ENCODE measurements at regions not wholly inside any gene's neighbourhood (a gene's known extent, or its start where the extent isn't known, plus 50 kb on each side); places are given as distances from the start of the nearest gene placed in this dataset.

DNA sequence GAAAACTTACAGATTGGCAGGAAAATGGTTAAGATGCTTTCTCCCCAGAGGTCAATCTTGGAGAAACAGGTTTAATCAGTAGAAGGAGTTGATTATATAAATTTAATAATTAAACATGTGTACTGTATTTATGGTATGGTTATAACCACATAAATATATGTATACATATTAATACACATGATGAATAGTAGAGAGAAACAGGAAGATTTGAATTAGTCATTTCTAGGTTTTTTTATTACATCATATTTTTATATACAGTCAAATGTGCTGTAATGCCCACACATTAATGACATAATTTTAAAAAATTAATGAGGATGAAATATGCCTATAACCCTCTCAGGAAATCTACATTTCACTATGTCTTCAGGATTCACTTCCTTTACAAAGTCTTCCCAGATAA lies 229.7 kb downstream of the IKZF2 start:
- CTCF ChIA-PET, result interaction anchor here (1.9 kb wide), 1 partner anchor 29 kb away, joined by 7 read pairs; no protein-coding TSS in a partner anchor
- BruUV-seq (replicated peaks), result no TSS peak
- dilution Hi-C loops (cut with MboI; ENCODE audit: extremely low pct_ligation_motif_present, low sequenced_read_pairs), result no loop called here
- no peaks in the 10 kb centered on the region for H3K9me3 ChIP-seq (replicated peaks; ENCODE audit: control insufficient read depth, insufficient read depth, low read length)
- no peak overlapping the region for H3K27ac ChIP-seq (ENCODE audit: insufficient read depth, low read depth, low read length)
- POLR2A ChIA-PET, result no interaction called here
- no peaks in the 10 kb centered on the region for H3K36me3 ChIP-seq (ENCODE audit: control insufficient read depth in 2 of 2, extremely low read depth in 1 of 2, insufficient read depth in 2 of 2, low read length in 2 of 2)
- intact Hi-C loops (cut with micrococcal nuclease), result no loop called here
- no peak overlapping the region for H2AFZ ChIP-seq (ENCODE audit: low read depth, low read length)
- H3K9me1 ChIP-seq (replicated peaks; ENCODE audit: control insufficient read depth, extremely low read depth, insufficient read depth, low read length), result no peaks in the 10 kb centered on the region
- H3K4me1 ChIP-seq (ENCODE audit: control insufficient read depth, extremely low read depth, insufficient read depth, low read length), result no peaks in the 10 kb centered on the region
- no peak overlapping the region for H3K4me2 ChIP-seq (ENCODE audit: insufficient read depth, low read length)
- no peak overlapping the region for H3K4me3 ChIP-seq (replicated peaks in 1 of 3; ENCODE audit: insufficient read depth in 1 of 3, low read depth in 1 of 3, low read length in 3 of 3)
- no peaks in the 10 kb centered on the region for H3K79me2 ChIP-seq (ENCODE audit: control insufficient read depth, insufficient read depth, low read length)
- FAIRE-seq, result no peak
- TF ChIP-seq POLR2A (IDR thresholded peaks at IDR 0.05; ENCODE audit: low read depth, low read length), result no peak
- no peak for TF ChIP-seq JUN (IDR thresholded peaks at IDR 0.05; ENCODE audit: borderline replicate concordance, insufficient read depth, insufficient read length, low read depth)
- TF ChIP-seq, protein P1, sequence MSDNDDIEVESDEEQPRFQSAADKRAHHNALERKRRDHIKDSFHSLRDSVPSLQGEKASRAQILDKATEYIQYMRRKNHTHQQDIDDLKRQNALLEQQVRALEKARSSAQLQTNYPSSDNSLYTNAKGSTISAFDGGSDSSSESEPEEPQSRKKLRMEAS (IDR thresholded peaks at IDR 0.05; ENCODE audit: insufficient read depth, insufficient read length), result no peak
- TF ChIP-seq GATA2 (IDR thresholded peaks at IDR 0.05; ENCODE audit: insufficient read depth, insufficient read length, low read depth, low read length), result no peak
- H3K27me3 ChIP-seq (ENCODE audit: control insufficient read depth in 2 of 2, insufficient read depth in 2 of 2, low read length in 2 of 2), result peaks cover 0 to 1% of the 10 kb centered on the region in 2 experiments
- no peaks in the 10 kb centered on the region for H4K20me1 ChIP-seq (replicated peaks; ENCODE audit: control insufficient read depth, extremely low read depth, insufficient read depth, low read length)
- H3K9ac ChIP-seq (replicated peaks; ENCODE audit: extremely low read depth, insufficient read depth, low read length), result no peak overlapping the region
- no peak for DNase-seq (ENCODE audit: low read depth, low spot score)

DNA sequence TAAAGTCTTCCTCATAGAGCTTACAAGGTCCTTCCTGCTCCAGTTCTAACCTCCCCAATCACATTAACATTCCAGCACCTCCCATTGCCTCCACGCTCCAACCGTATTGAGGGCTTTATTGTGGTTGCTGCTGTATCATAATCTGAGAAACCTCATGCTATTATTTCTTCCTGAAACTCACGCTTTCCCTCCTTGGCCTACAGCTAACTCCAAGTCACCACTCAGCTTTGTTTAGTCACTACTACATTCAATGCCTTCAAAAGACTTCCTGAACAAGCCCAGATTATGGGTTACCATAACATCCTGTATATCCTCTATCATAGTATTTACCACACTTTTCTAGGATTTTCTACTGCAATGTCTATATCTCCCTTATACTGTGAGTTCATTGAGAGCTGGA lies 230.4 kb downstream of the IKZF2 start:
- BruUV-seq (replicated peaks), result no TSS peak
- H2AFZ ChIP-seq (ENCODE audit: low read depth, low read length), result no peak overlapping the region
- DNase-seq (ENCODE audit: low read depth, low spot score) (no peak), FAIRE-seq (no peak)
- no peaks in the 10 kb centered on the region for H3K9me3 ChIP-seq (replicated peaks; ENCODE audit: control insufficient read depth, insufficient read depth, low read length)
- H3K27me3 ChIP-seq (ENCODE audit: control insufficient read depth in 2 of 2, insufficient read depth in 2 of 2, low read length in 2 of 2), result peaks cover 0 to 1% of the 10 kb centered on the region in 2 experiments
- H3K79me2 ChIP-seq (ENCODE audit: control insufficient read depth, insufficient read depth, low read length), result no peaks in the 10 kb centered on the region
- H3K4me2 ChIP-seq (ENCODE audit: insufficient read depth, low read length), result no peak overlapping the region
- no peak overlapping the region for H3K9ac ChIP-seq (replicated peaks; ENCODE audit: extremely low read depth, insufficient read depth, low read length)
- H3K27ac ChIP-seq (ENCODE audit: insufficient read depth, low read depth, low read length), result no peak overlapping the region
- H3K9me1 ChIP-seq (replicated peaks; ENCODE audit: control insufficient read depth, extremely low read depth, insufficient read depth, low read length), result no peaks in the 10 kb centered on the region
- ChIA-PET CTCF (interaction anchor here (1.9 kb wide), 1 partner anchor 29 kb away, joined by 7 read pairs; no protein-coding TSS in a partner anchor), POLR2A (no interaction called here)
- dilution Hi-C loops (cut with MboI; ENCODE audit: extremely low pct_ligation_motif_present, low sequenced_read_pairs) (no loop called here), intact Hi-C loops (cut with micrococcal nuclease) (no loop called here)
- no peaks in the 10 kb centered on the region for H4K20me1 ChIP-seq (replicated peaks; ENCODE audit: control insufficient read depth, extremely low read depth, insufficient read depth, low read length)
- TF ChIP-seq POLR2AphosphoS5 (IDR thresholded peaks at IDR 0.05; ENCODE audit: insufficient read depth, low read depth, low read length) (no peak), GATA2 (IDR thresholded peaks at IDR 0.05; ENCODE audit: insufficient read depth, insufficient read length, low read depth, low read length) (no peak), MYC (IDR thresholded peaks at IDR 0.05; ENCODE audit: low read depth, low read length) (no peak), POLR2A (IDR thresholded peaks at IDR 0.05; ENCODE audit: low read depth, low read length) (no peak), FOS (IDR thresholded peaks at IDR 0.05; ENCODE audit: borderline replicate concordance, insufficient read depth, low read length) (peak; percentile 9), EZH2 (IDR thresholded peaks at IDR 0.05; ENCODE audit: borderline replicate concordance, low read depth, low read length, severe bottlenecking) (no peak), JUN (IDR thresholded peaks at IDR 0.05; ENCODE audit: borderline replicate concordance, insufficient read depth, insufficient read length, low read depth) (no peak)
- H3K4me3 ChIP-seq (replicated peaks in 1 of 3; ENCODE audit: insufficient read depth in 1 of 3, low read depth in 1 of 3, low read length in 3 of 3), result no peak overlapping the region
- no peaks in the 10 kb centered on the region for H3K4me1 ChIP-seq (ENCODE audit: control insufficient read depth, extremely low read depth, insufficient read depth, low read length)
- no peaks in the 10 kb centered on the region for H3K36me3 ChIP-seq (ENCODE audit: control insufficient read depth in 2 of 2, extremely low read depth in 1 of 2, insufficient read depth in 2 of 2, low read length in 2 of 2)
